GM12891 (cell line): ENCODE measurements at regions not wholly inside any gene's neighbourhood (a gene's known extent, or its start where the extent isn't known, plus 50 kb on each side); places are given as distances from the start of the nearest gene placed in this dataset.

Experiments used
- PAX5 ChIP-seq: IDR thresholded peaks from 2 replicates; pipeline ENCODE4 v1.6.1; 2011; ENCODE audit warnings: low read length, moderate library complexity, mild to moderate bottlenecking; ENCODE audit not compliant: insufficient read depth, severe bottlenecking
- POLR2A ChIP-seq: IDR thresholded peaks from 2 replicates; pipeline ENCODE4 v1.6.1; 2011; ENCODE audit warnings: low read depth, low read length, control low read depth
- POLR2AphosphoS5 ChIP-seq: IDR thresholded peaks from 2 replicates; pipeline ENCODE4 v1.6.1; 2011; ENCODE audit warnings: low read depth, low read length, control low read depth

GRCh38 chr2:207438414-207439126 lies 91.2 kb upstream of the CREB1 start:
- TF ChIP-seq POLR2AphosphoS5, result no peak
- TF ChIP-seq POLR2A, result no peak
- TF ChIP-seq PAX5, result no peak
